ENCODE measurements at regions not wholly inside any gene's neighbourhood (a gene's known extent, or its start where the extent isn't known, plus 50 kb on each side); places are given as distances from the start of the nearest gene placed in this dataset.

GRCh38 chr1:37133276-37134145 is 99.2 kb upstream of the GRIK3 start:
- H3K9me2 ChIP-seq (ENCODE audit: insufficient read depth) = no peaks in the 10 kb centered on the region
- DNase-seq (ENCODE audit: low read depth, low spot score) (no peak), ATAC-seq (no peak)
- H3K4me2 ChIP-seq (ENCODE audit: low read length) = no peak overlapping the region
- intact Hi-C loops (cut with micrococcal nuclease) = no loop called here
- ChIA-PET CTCF (no interaction called here), POLR2A (no interaction called here), RAD21 (ENCODE audit: low non-redundant PET in 1 of 2, low total read pairs in 2 of 2, uncharacterized antibody in 2 of 2, unreplicated experiment in 2 of 2) (no interaction called here)
- H3K9me3 ChIP-seq (ENCODE audit: control insufficient read depth in 1 of 2, insufficient read depth in 1 of 2, low read depth in 1 of 2, low read length in 2 of 2) = no peaks in the 10 kb centered on the region
- H3K9ac ChIP-seq (ENCODE audit: low read length) = no peak overlapping the region
- H3K4me3 ChIP-seq (replicated peaks in 1 of 2; ENCODE audit: low read depth in 1 of 2, low read length in 2 of 2) = no peak overlapping the region
- H3K36me3 ChIP-seq (ENCODE audit: control insufficient read depth in 1 of 2, insufficient read depth in 2 of 2, low read length in 2 of 2) = no peaks in the 10 kb centered on the region
- no TSS peak for BruUV-seq (replicated peaks)
- no peak overlapping the region for H2AFZ ChIP-seq (ENCODE audit: low read depth, low read length, poor library complexity, severe bottlenecking)
- peaks cover 58% of the 10 kb centered on the region for H3K27me3 ChIP-seq (ENCODE audit: insufficient read depth, low read length)
- TF ChIP-seq RAD21 (IDR thresholded peaks at IDR 0.05; ENCODE audit: low read depth) (no peak), YY1 (IDR thresholded peaks at IDR 0.05; ENCODE audit: extremely low read depth, insufficient replicate concordance, low read depth, low read length) (no peak), SP1 (IDR thresholded peaks at IDR 0.05; ENCODE audit: low read depth) (no peak), POLR2A (IDR thresholded peaks at IDR 0.05; ENCODE audit: borderline replicate concordance, extremely low read depth, insufficient read depth, insufficient read length) (no peak), SIN3A (IDR thresholded peaks at IDR 0.05; ENCODE audit: low read depth) (no peak), ZNF274 (IDR thresholded peaks at IDR 0.05; ENCODE audit: low read depth, low read length) (no peak), CEBPB (IDR thresholded peaks at IDR 0.05; ENCODE audit: low read depth) (no peak), POLR2AphosphoS5 (IDR thresholded peaks at IDR 0.05; ENCODE audit: low read depth, low read length) (no peak), CTCF (IDR thresholded peaks at IDR 0.05 in 2 of 3, conservative IDR thresholded peaks at IDR 0.05 in 1 of 3; ENCODE audit: borderline replicate concordance in 1 of 3, insufficient read depth in 1 of 3, low read depth in 2 of 3, low read length in 2 of 3) (no peak), EZH2phosphoT487 (IDR thresholded peaks at IDR 0.05; ENCODE audit: borderline replicate concordance) (no peak), ELF1 (IDR thresholded peaks at IDR 0.05; ENCODE audit: borderline replicate concordance, low read depth) (no peak)
- no peak overlapping the region for H3K27ac ChIP-seq (ENCODE audit: low read depth, low read length)
- no peaks in the 10 kb centered on the region for H3K4me1 ChIP-seq (ENCODE audit: control insufficient read depth in 1 of 2, insufficient read depth in 2 of 2, low read length in 2 of 2)
- H4K20me1 ChIP-seq (ENCODE audit: insufficient read depth) = no peaks in the 10 kb centered on the region
- H3K79me2 ChIP-seq (ENCODE audit: insufficient read depth, low read length) = no peaks in the 10 kb centered on the region

Data from HCT116 (cell line).